Activated CD4-positive, alpha-beta T cell treated with anti-CD3 and anti-CD28 coated beads for 4 hours (primary cell): ENCODE measurements at regions not wholly inside any gene's neighbourhood (a gene's known extent, or its start where the extent isn't known, plus 50 kb on each side); places are given as distances from the start of the nearest gene placed in this dataset.

Experiments
- DNase-seq, 2 donors: peaks; one replicate each; pipeline ENCODE4 v3.0.0-alpha.2; 2020

- no peak for DNase-seq
These were observed 67.2 kb upstream of the FAM204A start for GRCh38 chr10:118409295-118409694.

- DNase-seq: no peak
These were observed 66.1 kb upstream of the FAM204A start for GRCh38 chr10:118408181-118408580.

GRCh38 chr10:118407777-118408176 lies 65.7 kb upstream of the FAM204A start:
- no peak for DNase-seq

- DNase-seq: no peak
These were observed 64.9 kb upstream of the FAM204A start for GRCh38 chr10:118407026-118407425.

GRCh38 chr10:118405928-118406327 lies 63.8 kb upstream of the FAM204A start:
- DNase-seq: no peak

DNA sequence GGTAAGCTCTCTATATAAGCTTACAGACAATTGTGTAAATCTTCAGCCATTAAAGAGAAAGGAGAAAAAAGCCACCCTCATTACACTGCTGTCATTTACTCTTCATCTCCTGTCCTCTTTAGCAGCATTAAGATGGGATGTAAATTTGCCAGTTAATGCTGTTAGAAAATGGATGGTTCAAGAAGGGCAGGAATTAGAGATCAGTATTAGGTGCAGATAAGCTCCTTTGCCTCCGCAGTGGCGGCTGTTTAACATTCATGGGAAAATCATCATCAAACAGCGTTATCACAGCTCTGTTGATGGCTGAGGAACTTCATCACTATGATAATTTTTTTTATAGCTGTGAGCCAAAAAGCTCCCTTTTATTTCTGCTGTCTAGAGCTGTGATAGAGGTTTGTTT lies 61.8 kb upstream of the FAM204A start:
- DNase-seq: no peak

- no peak for DNase-seq
These were observed 59.6 kb upstream of the FAM204A start for GRCh38 chr10:118401708-118402193.

- DNase-seq: no peak
These were observed 55.3 kb upstream of the FAM204A start for GRCh38 chr10:118397391-118397790.

- no peak for DNase-seq
These were observed 53.8 kb upstream of the FAM204A start for GRCh38 chr10:118395947-118396346.

DNA sequence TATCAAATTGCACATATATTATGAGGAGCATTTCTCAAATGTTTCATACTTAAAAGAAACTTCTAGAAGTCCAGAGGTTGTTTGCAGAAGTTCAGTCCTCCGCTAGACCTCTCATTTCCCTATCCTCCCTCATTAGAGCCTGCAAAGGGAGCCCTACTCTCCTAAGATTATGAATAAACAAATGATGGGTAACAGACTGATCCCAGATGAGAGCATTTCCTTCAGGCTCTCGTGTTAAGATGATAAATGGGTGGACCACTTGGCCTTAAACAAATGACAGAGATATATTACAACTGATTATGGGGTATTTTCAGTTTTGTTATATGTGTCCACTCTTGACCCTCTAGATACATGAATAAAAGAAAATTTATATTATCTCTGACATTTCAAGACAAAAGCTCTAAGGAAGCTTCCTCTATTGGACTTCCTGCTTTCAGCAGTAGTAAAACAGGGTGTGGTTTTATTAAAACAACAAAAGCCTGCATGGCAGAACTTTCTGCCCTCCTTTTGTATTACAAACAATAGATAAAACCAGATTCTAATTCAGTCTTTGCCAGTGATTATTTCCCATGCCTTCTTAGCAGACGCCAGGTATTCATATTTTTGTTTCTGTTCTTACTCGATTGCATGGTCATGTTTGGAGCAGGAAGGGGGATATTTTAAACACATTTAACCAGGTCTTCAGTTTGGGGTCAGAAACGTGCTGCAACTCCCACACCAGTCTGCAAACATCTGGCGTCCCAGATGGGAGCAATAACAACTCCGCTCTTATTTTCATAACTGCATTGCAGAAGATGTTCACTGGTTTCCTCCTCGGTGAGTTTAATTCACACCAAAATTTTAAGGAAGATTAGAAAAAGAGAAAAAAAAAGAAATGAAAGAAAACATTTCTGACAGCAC lies 52.4 kb upstream of the FAM204A start:
- no peak for DNase-seq

- DNase-seq: no peak
These were observed 50.6 kb upstream of the FAM204A start for GRCh38 chr10:118392761-118393160.
